H1 (cell line): ENCODE measurements at regions not wholly inside any gene's neighbourhood (a gene's known extent, or its start where the extent isn't known, plus 50 kb on each side); places are given as distances from the start of the nearest gene placed in this dataset.

Experiments used
- CTCF ChIA-PET: fragments of 300-600 bp; sonication (Branson Sonifier 250); formaldehyde crosslinking; loops from one replicate; lab custom pipeline; 2021; ENCODE audit not compliant: partially characterized antibody; lab: Charles Lee
- POLR2A ChIA-PET: fragments of 300-600 bp; sonication (Branson Sonifier 250); formaldehyde crosslinking; loops from one replicate; lab custom pipeline; 2021; ENCODE audit warnings: inconsistent platforms; ENCODE audit not compliant: partially characterized antibody; lab: Charles Lee
- DNase-seq, 2 experiments: peaks; one replicate each; pipeline versions ENCODE4 v3.0.0 to v3.0.0-alpha.2; 2010 to 2022; ENCODE audit warnings: low spot score in 2 of 2, low read depth in 1 of 2, mixed read lengths in 1 of 2
- FAIRE-seq: peaks from 2 replicates; lab custom pipeline; 2011; peaks lifted over from hg19 to GRCh38; lab: Jason Lieb, UNC
- H2AFZ ChIP-seq: 2 replicates; pipeline ENCODE4 v1.8.1; 2012; ENCODE audit warnings: low read length, inconsistent platforms
- H2AK5ac ChIP-seq: 2 replicates; pipeline ENCODE4 v1.6.1; 2013; ENCODE audit warnings: low read depth, low read length
- H2BK120ac ChIP-seq: replicated peaks from 2 replicates; pipeline ENCODE3; 2013; ENCODE audit warnings: low read depth, low read length, inconsistent platforms
- H2BK12ac ChIP-seq: 2 replicates; pipeline ENCODE4 v1.6.1; 2013; ENCODE audit warnings: low read depth, low read length
- H2BK15ac ChIP-seq: 2 replicates; pipeline ENCODE4 v1.6.1; 2013; ENCODE audit warnings: low read length
- H2BK20ac ChIP-seq: 2 replicates; pipeline ENCODE4 v1.6.1; 2013; ENCODE audit warnings: low read length
- H2BK5ac ChIP-seq: 2 replicates; pipeline ENCODE4 v1.6.1; 2013; ENCODE audit warnings: low read depth, low read length
- H3K14ac ChIP-seq: 2 replicates; pipeline ENCODE4 v1.6.1; 2013; ENCODE audit warnings: inconsistent platforms; ENCODE audit not compliant: insufficient read length
- H3K18ac ChIP-seq: 2 replicates; pipeline ENCODE4 v1.6.1; 2013; ENCODE audit warnings: low read length; ENCODE audit errors: extremely low read depth
- H3K23ac ChIP-seq: 2 replicates; pipeline ENCODE4 v1.6.1; 2013; ENCODE audit warnings: inconsistent platforms; ENCODE audit not compliant: insufficient read length
- H3K23me2 ChIP-seq: 2 replicates; pipeline ENCODE4 v1.6.1; 2013; ENCODE audit warnings: low read depth, low read length
- H3K27ac ChIP-seq: 2 replicates; pipeline ENCODE4 v1.6.1; 2011; ENCODE audit warnings: low read depth, low read length, inconsistent platforms
- H3K27me3 ChIP-seq, 4 experiments: replicated peaks in 1 of 4; 1 replicate in 1 of 4; 2 replicates in 3 of 4; pipeline versions ENCODE4 v1.6.1 to v1.8.1; 2011 to 2013; ENCODE audit warnings: low read length in 3 of 4, mild to moderate bottlenecking in 3 of 4, inconsistent platforms in 2 of 4, mixed read lengths in 2 of 4, moderate library complexity in 1 of 4; ENCODE audit not compliant: control insufficient read depth in 3 of 4, insufficient read depth in 3 of 4; ENCODE audit errors: extremely low read depth in 1 of 4
- H3K36me3 ChIP-seq, 4 experiments: 2 replicates each; pipeline versions ENCODE4 v1.6.1 to v1.8.1; 2011 to 2013; ENCODE audit warnings: mild to moderate bottlenecking in 4 of 4, low read length in 3 of 4, moderate library complexity in 2 of 4, control low read depth in 1 of 4, inconsistent platforms in 1 of 4; ENCODE audit not compliant: insufficient read depth in 4 of 4, control insufficient read depth in 2 of 4
- H3K4ac ChIP-seq: replicated peaks from 2 replicates; pipeline ENCODE3; 2013; ENCODE audit warnings: low read length, low read depth, mixed read lengths, inconsistent platforms; ENCODE audit not compliant: insufficient read length
- H3K4me1 ChIP-seq, 4 experiments: replicated peaks in 1 of 4; 1 replicate in 1 of 4; 2 replicates in 3 of 4; pipeline versions ENCODE4 v1.6.1 to v1.8.1; 2011 to 2013; ENCODE audit warnings: low read length in 3 of 4, inconsistent platforms in 2 of 4, mixed read lengths in 1 of 4; ENCODE audit not compliant: insufficient read depth in 4 of 4, control insufficient read depth in 3 of 4
- H3K4me2 ChIP-seq, 2 experiments: 2 replicates each; pipeline versions ENCODE4 v1.6.1 to v1.8.1; 2011 to 2013; ENCODE audit warnings: low read depth in 2 of 2, low read length in 2 of 2, control low read depth in 1 of 2, inconsistent platforms in 1 of 2, mild to moderate bottlenecking in 1 of 2; ENCODE audit not compliant: insufficient read depth in 1 of 2
- H3K4me3 ChIP-seq, 4 experiments: fragments of 200-600, 300-600 bp in 1 of 4; sonication (generic), shearing (Covaris generic), sonication (Bioruptor Twin) in 1 of 4; 2 replicates each; pipeline versions ENCODE4 v1.5.1 to v1.8.1; 2011 to 2016; ENCODE audit warnings: low read length in 4 of 4, low read depth in 3 of 4, control low read depth in 2 of 4, inconsistent platforms in 2 of 4, mild to moderate bottlenecking in 2 of 4, mixed read lengths in 1 of 4, moderate library complexity in 1 of 4; ENCODE audit not compliant: insufficient read depth in 2 of 4; ENCODE audit errors: extremely low read depth in 1 of 4
- H3K56ac ChIP-seq: replicated peaks from 2 replicates; pipeline ENCODE3; 2013; ENCODE audit warnings: low read depth, mild to moderate bottlenecking, mixed read lengths, low read length, inconsistent platforms; ENCODE audit not compliant: insufficient read length
- H3K79me1 ChIP-seq: 2 replicates; pipeline ENCODE4 v1.6.1; 2013; ENCODE audit warnings: low read depth, low read length, control low read depth
- H3K79me2 ChIP-seq, 2 experiments: 2 replicates each; pipeline versions ENCODE4 v1.6.1 to v1.8.1; 2012 to 2013; ENCODE audit warnings: low read length in 2 of 2, mild to moderate bottlenecking in 2 of 2, inconsistent platforms in 1 of 2; ENCODE audit not compliant: insufficient read depth in 2 of 2, control insufficient read depth in 1 of 2
- H3K9ac ChIP-seq, 4 experiments: replicated peaks in 1 of 4; 1 replicate in 1 of 4; 2 replicates in 3 of 4; pipeline versions ENCODE4 v1.6.1 to v1.8.1; 2011 to 2013; ENCODE audit warnings: low read depth in 3 of 4, low read length in 3 of 4, control low read depth in 2 of 4, mild to moderate bottlenecking in 2 of 4, moderate library complexity in 2 of 4, inconsistent platforms in 1 of 4; ENCODE audit errors: extremely low read depth in 1 of 4
- H3K9me3 ChIP-seq, 2 experiments: 2 replicates each; pipeline versions ENCODE4 v1.6.1 to v1.8.1; 2012 to 2013; ENCODE audit warnings: mild to moderate bottlenecking in 2 of 2, moderate library complexity in 2 of 2, control low read depth in 1 of 2, inconsistent platforms in 1 of 2, low read depth in 1 of 2, low read length in 1 of 2, mixed read lengths in 1 of 2; ENCODE audit not compliant: insufficient read depth in 2 of 2
- H4K20me1 ChIP-seq, 2 experiments: replicated peaks in 1 of 2; 2 replicates each; pipeline versions ENCODE3 to v1.8.1; 2011 to 2013; ENCODE audit warnings: inconsistent platforms in 2 of 2, low read length in 2 of 2, mild to moderate bottlenecking in 1 of 2; ENCODE audit not compliant: insufficient read depth in 2 of 2, control insufficient read depth in 1 of 2
- H4K5ac ChIP-seq: 2 replicates; pipeline ENCODE4 v1.6.1; 2013; ENCODE audit warnings: low read length, low read depth, mixed read lengths, inconsistent platforms; ENCODE audit not compliant: insufficient read length
- H4K8ac ChIP-seq: 2 replicates; pipeline ENCODE4 v1.8.0; 2013; ENCODE audit warnings: mild to moderate bottlenecking, moderate library complexity, low read length, inconsistent platforms; ENCODE audit not compliant: insufficient read depth; ENCODE audit errors: extremely low read depth
- H4K91ac ChIP-seq: replicated peaks from 2 replicates; pipeline ENCODE3; 2013; ENCODE audit warnings: low read length, mixed read lengths, inconsistent platforms; ENCODE audit not compliant: insufficient read length
- WGBS, 2 experiments: shearing (Covaris generic) in 1 of 2; methylation state at CpG; one replicate each; pipeline versions ENCODE4 v1.1.6 to v1.1.7; 2013 to 2015; ENCODE audit warnings: low lambda C conversion rate in 2 of 2, mixed read lengths in 2 of 2, inconsistent platforms in 1 of 2, low coverage in 1 of 2, missing lambda C conversion rate in 1 of 2; ENCODE audit not compliant: insufficient replicate concordance in 2 of 2, insufficient coverage in 1 of 2, insufficient read length in 1 of 2; ENCODE audit errors: extremely low coverage in 1 of 2, missing lambda C conversion rate in 1 of 2; 5-methylcytosine and 5-hydroxymethylcytosine counted together
- TF ChIP-seq, protein P1 (sequence below): IDR thresholded peaks from 2 replicates; pipeline ENCODE4 v1.6.1; 2012; ENCODE audit warnings: inconsistent platforms

DNA sequence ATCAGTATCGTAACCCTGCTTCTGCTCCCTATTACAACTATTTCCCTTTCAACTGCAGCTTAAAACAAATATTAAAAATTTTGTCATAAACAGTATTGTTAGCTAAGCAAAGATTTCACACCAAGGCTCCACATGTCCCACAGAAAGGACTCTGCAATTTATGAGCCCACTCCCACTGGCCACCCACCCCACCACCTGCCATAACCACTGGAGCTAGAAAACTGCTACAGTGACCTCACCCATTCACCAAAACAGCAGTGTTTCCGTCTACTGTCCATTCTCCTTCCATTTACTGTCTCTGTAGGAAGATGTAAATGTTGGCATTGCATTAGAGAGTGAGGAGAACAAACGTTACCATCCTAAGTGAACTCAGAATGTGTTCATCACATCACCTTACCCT, 150.9 kb downstream of the IMPG2 start:
- no peak overlapping the region for H2BK15ac ChIP-seq
- no peak overlapping the region for H2AFZ ChIP-seq
- TF ChIP-seq, protein P1, sequence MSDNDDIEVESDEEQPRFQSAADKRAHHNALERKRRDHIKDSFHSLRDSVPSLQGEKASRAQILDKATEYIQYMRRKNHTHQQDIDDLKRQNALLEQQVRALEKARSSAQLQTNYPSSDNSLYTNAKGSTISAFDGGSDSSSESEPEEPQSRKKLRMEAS: no peak
- TF ChIP-seq, all 59 proteins: peak for 0
- CTCF ChIA-PET: interaction anchor here (1.2 to 1.9 kb wide), 3 partner anchors 8 to 47 kb away, joined by 3 to 5 read pairs (median 4); no protein-coding TSS in a partner anchor
- H3K23ac ChIP-seq: no peak overlapping the region
- H3K9me3 ChIP-seq: no peaks in the 10 kb centered on the region
- FAIRE-seq: no peak
- no peak overlapping the region for H4K91ac ChIP-seq
- no peak overlapping the region for H4K8ac ChIP-seq
- H2BK120ac ChIP-seq: no peak overlapping the region
- no peaks in the 10 kb centered on the region for H3K79me2 ChIP-seq
- H3K36me3 ChIP-seq: no peaks in the 10 kb centered on the region
- no peaks in the 10 kb centered on the region for H4K20me1 ChIP-seq
- no peaks in the 10 kb centered on the region; the same call in 1 of the 2 replicates for H3K23me2 ChIP-seq
- no peaks in the 10 kb centered on the region for H3K27me3 ChIP-seq
- H2BK20ac ChIP-seq: no peak overlapping the region
- H3K18ac ChIP-seq: no peak overlapping the region
- H3K27ac ChIP-seq: no peak overlapping the region
- no peak overlapping the region for H3K56ac ChIP-seq
- H3K79me1 ChIP-seq: no peaks in the 10 kb centered on the region; the same call in 1 of the 2 replicates
- DNase-seq: no peak
- POLR2A ChIA-PET: no interaction called here
- H3K4me2 ChIP-seq: no peak overlapping the region
- H4K5ac ChIP-seq: no peak overlapping the region
- H3K14ac ChIP-seq: no peak overlapping the region
- H3K4me1 ChIP-seq: no peaks in the 10 kb centered on the region
- H3K9ac ChIP-seq: no peak overlapping the region
- H2AK5ac ChIP-seq: no peak overlapping the region
- no peak overlapping the region for H2BK12ac ChIP-seq
- WGBS, 2 experiments: 96% methylated on average over 3 of the region's 3 CpGs; no CpG with 5 or more reads in 1 of the 2 experiments
- no peak overlapping the region for H3K4me3 ChIP-seq
- no peak overlapping the region for H3K4ac ChIP-seq
- H2BK5ac ChIP-seq: no peak overlapping the region
